Endothelial cell of umbilical vein (primary cell): ENCODE measurements at regions not wholly inside any gene's neighbourhood (a gene's known extent, or its start where the extent isn't known, plus 50 kb on each side); places are given as distances from the start of the nearest gene placed in this dataset.

ENCODE experiments used
- BruUV-seq: library from RNA; stranded (reverse); fragments of 400-500 nt; replicated peaks from 2 replicates; lab custom pipeline; 2021; lab: Mats Ljungman, UMichigan
- CTCF ChIA-PET: fragments of 300-600, 350-600 bp; sonication (Branson Sonifier 250); formaldehyde crosslinking; loops from one replicate; lab custom pipeline; 2021; ENCODE audit warnings: antibody characterized with exemption, inconsistent platforms; lab: Charles Lee
- POLR2A ChIA-PET: fragments of 300-600, 350-600 bp; sonication (Branson Sonifier 250); formaldehyde crosslinking; loops from one replicate; lab custom pipeline; 2021; ENCODE audit warnings: antibody characterized with exemption, inconsistent platforms; lab: Charles Lee
- DNase-seq: peaks from one replicate; pipeline ENCODE4 v3.0.0-alpha.2; 2011; ENCODE audit warnings: low read depth, low spot score
- FAIRE-seq: peaks from 2 replicates; lab custom pipeline; 2011; peaks lifted over from hg19 to GRCh38; lab: Jason Lieb, UNC
- H2AFZ ChIP-seq: 2 replicates; pipeline ENCODE4 v1.6.0; 2012; ENCODE audit warnings: low read depth, low read length, control low read depth, inconsistent platforms
- H3K27ac ChIP-seq: 2 replicates; pipeline ENCODE4 v1.5.1; 2011; ENCODE audit warnings: low read depth, mild to moderate bottlenecking, control low read depth, low read length, moderate library complexity; ENCODE audit not compliant: insufficient read depth
- H3K27me3 ChIP-seq, 2 experiments: 2 replicates each; pipeline versions ENCODE4 v1.6.0 to v1.6.1; 2011; ENCODE audit warnings: low read length in 2 of 2, mixed read lengths in 1 of 2; ENCODE audit not compliant: control insufficient read depth in 2 of 2, insufficient read depth in 2 of 2
- H3K36me3 ChIP-seq, 2 experiments: 2 replicates in 1 of 2; 3 replicates in 1 of 2; pipeline ENCODE4 v1.5.1; 2011; ENCODE audit warnings: low read length in 2 of 2, mild to moderate bottlenecking in 1 of 2, moderate library complexity in 1 of 2; ENCODE audit not compliant: control insufficient read depth in 2 of 2, insufficient read depth in 2 of 2; ENCODE audit errors: extremely low read depth in 1 of 2
- H3K4me1 ChIP-seq: 3 replicates; pipeline ENCODE4 v1.5.1; 2011; ENCODE audit warnings: mild to moderate bottlenecking, low read length; ENCODE audit not compliant: control insufficient read depth, insufficient read depth; ENCODE audit errors: extremely low read depth
- H3K4me2 ChIP-seq: 2 replicates; pipeline ENCODE4 v1.6.1; 2011; ENCODE audit warnings: low read length, control low read depth, mixed read lengths; ENCODE audit not compliant: insufficient read depth
- H3K4me3 ChIP-seq, 3 experiments: fragments of 200-600 bp in 1 of 3; sonication (generic), shearing (Covaris generic) in 1 of 3; replicated peaks in 1 of 3; 2 replicates each; pipeline ENCODE4 v1.5.1; 2011 to 2016; ENCODE audit warnings: control low read depth in 3 of 3, low read length in 3 of 3, mild to moderate bottlenecking in 2 of 3, inconsistent platforms in 1 of 3, low read depth in 1 of 3, moderate library complexity in 1 of 3; ENCODE audit not compliant: insufficient read depth in 1 of 3
- H3K79me2 ChIP-seq: 2 replicates; pipeline ENCODE4 v1.6.0; 2012; ENCODE audit warnings: low read length, inconsistent platforms; ENCODE audit not compliant: control insufficient read depth, insufficient read depth
- H3K9ac ChIP-seq: replicated peaks from 2 replicates; pipeline ENCODE3; 2011; ENCODE audit warnings: low read length, control low read depth; ENCODE audit not compliant: insufficient read depth; ENCODE audit errors: extremely low read depth
- H3K9me1 ChIP-seq: replicated peaks from 3 replicates; pipeline ENCODE4 v1.6.0; 2011; ENCODE audit warnings: mild to moderate bottlenecking, low read length; ENCODE audit not compliant: control insufficient read depth, insufficient read depth; ENCODE audit errors: extremely low read depth
- H3K9me3 ChIP-seq: replicated peaks from 2 replicates; pipeline ENCODE4 v1.5.1; 2012; ENCODE audit warnings: low read length, inconsistent platforms; ENCODE audit not compliant: control insufficient read depth, insufficient read depth
- H4K20me1 ChIP-seq: replicated peaks from 2 replicates; pipeline ENCODE3; 2011; ENCODE audit warnings: mild to moderate bottlenecking, low read length; ENCODE audit not compliant: control insufficient read depth, insufficient read depth; ENCODE audit errors: extremely low read depth
- CTCF ChIP-seq, 2 donors: IDR thresholded peaks; 1 replicate in 1 of 2; 2 replicates in 1 of 2; pipeline ENCODE4 v1.5.1; 2011; ENCODE audit warnings: low read length in 2 of 2, mild to moderate bottlenecking in 2 of 2, moderate library complexity in 2 of 2, control low read depth in 1 of 2, inconsistent platforms in 1 of 2, low read depth in 1 of 2; ENCODE audit not compliant: insufficient read depth in 1 of 2; ENCODE audit errors: extremely low read depth in 1 of 2
- EZH2 ChIP-seq: IDR thresholded peaks from 2 replicates; pipeline ENCODE4 v1.6.1; 2012; ENCODE audit warnings: borderline replicate concordance, low read depth, mild to moderate bottlenecking, moderate library complexity, low read length, inconsistent platforms; ENCODE audit not compliant: severe bottlenecking
- FOS ChIP-seq: IDR thresholded peaks from 2 replicates; pipeline ENCODE4 v1.6.1; 2011; ENCODE audit warnings: mild to moderate bottlenecking, low read length, moderate library complexity, borderline replicate concordance; ENCODE audit not compliant: insufficient read depth
- GATA2 ChIP-seq: IDR thresholded peaks from 2 replicates; pipeline ENCODE4 v1.7.0; 2011; ENCODE audit warnings: low read depth, mild to moderate bottlenecking, moderate library complexity, mixed read lengths, low read length; ENCODE audit not compliant: insufficient read length, insufficient read depth
- JUN ChIP-seq: IDR thresholded peaks from 2 replicates; pipeline ENCODE4 v1.6.1; 2011; ENCODE audit warnings: borderline replicate concordance, low read depth; ENCODE audit not compliant: insufficient read length, insufficient read depth
- MYC ChIP-seq: IDR thresholded peaks from one replicate; pipeline ENCODE4 v1.6.1; 2011; ENCODE audit warnings: mild to moderate bottlenecking, low read depth, low read length
- POLR2A ChIP-seq: IDR thresholded peaks from 2 replicates; pipeline ENCODE4 v1.6.1; 2012; ENCODE audit warnings: low read depth, mild to moderate bottlenecking, control low read depth, low read length
- POLR2AphosphoS5 ChIP-seq: IDR thresholded peaks from 2 replicates; pipeline ENCODE4 v1.6.1; 2012; ENCODE audit warnings: low read depth, mild to moderate bottlenecking, control low read depth, low read length, moderate library complexity; ENCODE audit not compliant: insufficient read depth
- dilution Hi-C: fragments of 300-500 bp; cut with MboI; formaldehyde crosslinking; loops from one replicate; pipeline ENCODE4 v1.15.0; 2019; ENCODE audit warnings: low sequenced_read_pairs; ENCODE audit not compliant: extremely low pct_ligation_motif_present
- intact Hi-C: fragments of 100-400 bp; cut with micrococcal nuclease; formaldehyde crosslinking; loops from one replicate; pipeline ENCODE4 v1.10.0; 2022
- TF ChIP-seq, protein P1 (sequence below): IDR thresholded peaks from 2 replicates; pipeline ENCODE4 v1.6.1; 2011; ENCODE audit not compliant: insufficient read depth, insufficient read length

GRCh38 chr2:79414690-79415089, 98.2 kb upstream of the CTNNA2 start:
- FAIRE-seq (no peak), DNase-seq (no peak)
- H3K79me2 ChIP-seq = no peaks in the 10 kb centered on the region
- no peak for TF ChIP-seq POLR2AphosphoS5
- TF ChIP-seq, protein P1, sequence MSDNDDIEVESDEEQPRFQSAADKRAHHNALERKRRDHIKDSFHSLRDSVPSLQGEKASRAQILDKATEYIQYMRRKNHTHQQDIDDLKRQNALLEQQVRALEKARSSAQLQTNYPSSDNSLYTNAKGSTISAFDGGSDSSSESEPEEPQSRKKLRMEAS = no peak
- no peak for TF ChIP-seq CTCF (IDR thresholded peaks at IDR 0.05; ENCODE audit: extremely low read depth in 1 of 2, insufficient read depth in 1 of 2, low read depth in 1 of 2, low read length in 2 of 2)
- no peak for TF ChIP-seq JUN
- TF ChIP-seq FOS = no peak
- TF ChIP-seq EZH2 = no peak
- TF ChIP-seq POLR2A = no peak
- BruUV-seq = no TSS peak
- dilution Hi-C loops (no loop called here), intact Hi-C loops (no loop called here)
- H3K27me3 ChIP-seq = no peaks in the 10 kb centered on the region
- no peaks in the 10 kb centered on the region for H4K20me1 ChIP-seq
- H3K36me3 ChIP-seq = no peaks in the 10 kb centered on the region
- no peaks in the 10 kb centered on the region for H3K9me3 ChIP-seq
- H2AFZ ChIP-seq = no peak overlapping the region
- no peak overlapping the region for H3K9ac ChIP-seq
- no peak overlapping the region for H3K4me2 ChIP-seq
- no peak overlapping the region for H3K27ac ChIP-seq
- CTCF ChIA-PET = no interaction called here
- POLR2A ChIA-PET = no interaction called here
- no peaks in the 10 kb centered on the region for H3K9me1 ChIP-seq
- no peak overlapping the region for H3K4me3 ChIP-seq
- H3K4me1 ChIP-seq = no peaks in the 10 kb centered on the region

GRCh38 chr2:79394485-79394859, 118.4 kb upstream of the CTNNA2 start:
- no peaks in the 10 kb centered on the region for H3K36me3 ChIP-seq
- no peak overlapping the region for H3K4me2 ChIP-seq
- H3K9ac ChIP-seq = no peak overlapping the region
- no peak overlapping the region for H3K4me3 ChIP-seq
- H3K79me2 ChIP-seq = no peaks in the 10 kb centered on the region
- H3K9me3 ChIP-seq = peaks cover 6% of the 10 kb centered on the region
- POLR2A ChIA-PET = no interaction called here
- DNase-seq = no peak
- BruUV-seq = no TSS peak
- CTCF ChIA-PET = no interaction called here
- H3K27me3 ChIP-seq = no peaks in the 10 kb centered on the region
- intact Hi-C loops (no loop called here), dilution Hi-C loops (no loop called here)
- H4K20me1 ChIP-seq = no peaks in the 10 kb centered on the region
- H3K9me1 ChIP-seq = no peaks in the 10 kb centered on the region
- no peaks in the 10 kb centered on the region for H3K4me1 ChIP-seq
- TF ChIP-seq GATA2 (no peak), JUN (no peak), POLR2A (no peak), POLR2AphosphoS5 (no peak), FOS (no peak), CTCF (IDR thresholded peaks at IDR 0.05; ENCODE audit: extremely low read depth in 1 of 2, insufficient read depth in 1 of 2, low read depth in 1 of 2, low read length in 2 of 2) (no peak), EZH2 (no peak), MYC (no peak)
- TF ChIP-seq, protein P1 = no peak
- no peak overlapping the region for H3K27ac ChIP-seq
- no peak for FAIRE-seq
- H2AFZ ChIP-seq = no peak overlapping the region
